HEK293 (cell line): ENCODE measurements at regions not wholly inside any gene's neighbourhood (a gene's known extent, or its start where the extent isn't known, plus 50 kb on each side); places are given as distances from the start of the nearest gene placed in this dataset.

ENCODE experiments used
- CTCF ChIA-PET: fragments of 350-600 bp; formaldehyde crosslinking; extraction: SDS; loops from one replicate; lab custom pipeline; 2021; ENCODE audit warnings: antibody characterized with exemption; lab: Yijun Ruan, JAX
- POLR2A ChIA-PET: fragments of 300-600 bp; formaldehyde crosslinking; extraction: SDS; loops from one replicate; lab custom pipeline; 2020; ENCODE audit warnings: antibody characterized with exemption, inconsistent platforms; lab: Yijun Ruan, JAX
- H3K27ac ChIP-seq: fragments of 200-500 bp; sonication (Bioruptor generic); 2 replicates; pipeline ENCODE4 v1.5.1; 2014; ENCODE audit warnings: low read depth, low read length, control low read depth, inconsistent platforms; ENCODE audit errors: extremely low read depth
- H3K36me3 ChIP-seq, 2 experiments: fragments of 200-500 bp in 1 of 2; sonication (Bioruptor generic) in 1 of 2; 1 replicate in 1 of 2; 2 replicates in 1 of 2; pipeline ENCODE4 v1.5.1; 2014 to 2017; ENCODE audit warnings: inconsistent platforms in 2 of 2, low read length in 2 of 2; ENCODE audit not compliant: control insufficient read depth in 2 of 2, insufficient read depth in 1 of 2
- H3K4me1 ChIP-seq: fragments of 200-500 bp; sonication (Bioruptor generic); 2 replicates; pipeline ENCODE4 v1.5.1; 2014; ENCODE audit warnings: mild to moderate bottlenecking, low read length, inconsistent platforms; ENCODE audit not compliant: control insufficient read depth, insufficient read depth
- H3K4me3 ChIP-seq: 2 replicates; pipeline ENCODE4 v1.5.1; 2011; ENCODE audit warnings: low read depth, mild to moderate bottlenecking, control low read depth, low read length, moderate library complexity
- H3K9me3 ChIP-seq: fragments of 200-500 bp; sonication (Bioruptor generic); 2 replicates; pipeline ENCODE4 v1.5.1; 2014; ENCODE audit warnings: low read depth, low read length, inconsistent platforms; ENCODE audit not compliant: control insufficient read depth, insufficient read depth
- GLI4 ChIP-seq: fragments of 450-650 bp; formaldehyde crosslinking; IDR thresholded peaks from 2 replicates; pipeline ENCODE4 v1.5.1; 2016; ENCODE audit warnings: missing biosample characterization, missing genetic modification characterization
- GLIS1 ChIP-seq: fragments of 450-650 bp; formaldehyde crosslinking; IDR thresholded peaks from 2 replicates; pipeline ENCODE4 v1.5.1; 2016; ENCODE audit warnings: missing biosample characterization, missing genetic modification characterization
- KLF8 ChIP-seq: fragments of 450-650 bp; formaldehyde crosslinking; IDR thresholded peaks from 2 replicates; pipeline ENCODE4 v1.5.1; 2016; ENCODE audit warnings: missing biosample characterization, missing genetic modification characterization
- PRDM1 ChIP-seq: fragments of 450-650 bp; formaldehyde crosslinking; IDR thresholded peaks from 2 replicates; pipeline ENCODE4; 2016; ENCODE audit warnings: missing biosample characterization, missing genetic modification characterization
- SCRT1 ChIP-seq: fragments of 450-650 bp; formaldehyde crosslinking; IDR thresholded peaks from 2 replicates; pipeline ENCODE4 v1.5.1; 2016; ENCODE audit warnings: missing biosample characterization, missing genetic modification characterization, borderline replicate concordance
- SCRT2 ChIP-seq: fragments of 450-650 bp; formaldehyde crosslinking; IDR thresholded peaks from 2 replicates; pipeline ENCODE4 v1.5.1; 2016; ENCODE audit warnings: missing biosample characterization, missing genetic modification characterization
- SP3 ChIP-seq: fragments of 450-650 bp; formaldehyde crosslinking; IDR thresholded peaks from 2 replicates; pipeline ENCODE4 v1.5.1; 2016; ENCODE audit warnings: missing biosample characterization, missing genetic modification characterization
- TRIM28 ChIP-seq: IDR thresholded peaks from 2 replicates; pipeline ENCODE4 v1.6.1; 2011; ENCODE audit warnings: low read length, control low read depth, borderline replicate concordance
- ZFP37 ChIP-seq: fragments of 450-650 bp; formaldehyde crosslinking; IDR thresholded peaks from 2 replicates; pipeline ENCODE4 v1.5.1; 2016; ENCODE audit warnings: missing biosample characterization, missing genetic modification characterization
- ZNF138 ChIP-seq: fragments of 450-650 bp; formaldehyde crosslinking; IDR thresholded peaks from 2 replicates; pipeline ENCODE4 v1.5.1; 2016; ENCODE audit warnings: missing biosample characterization, missing genetic modification characterization, borderline replicate concordance
- ZNF157 ChIP-seq: fragments of 450-650 bp; formaldehyde crosslinking; IDR thresholded peaks from 2 replicates; pipeline ENCODE4 v1.5.1; 2016; ENCODE audit warnings: missing biosample characterization, missing genetic modification characterization
- ZNF169 ChIP-seq: fragments of 450-650 bp; formaldehyde crosslinking; IDR thresholded peaks from 2 replicates; pipeline ENCODE4 v1.5.1; 2016; ENCODE audit warnings: missing biosample characterization, missing genetic modification characterization
- ZNF175 ChIP-seq: fragments of 450-650 bp; formaldehyde crosslinking; IDR thresholded peaks from 2 replicates; pipeline ENCODE4 v1.5.1; 2016; ENCODE audit warnings: missing biosample characterization, missing genetic modification characterization
- ZNF239 ChIP-seq: fragments of 450-650 bp; formaldehyde crosslinking; IDR thresholded peaks from 2 replicates; pipeline ENCODE4 v1.5.1; 2016; ENCODE audit warnings: missing biosample characterization, missing genetic modification characterization
- ZNF24 ChIP-seq: fragments of 450-650 bp; formaldehyde crosslinking; IDR thresholded peaks from 2 replicates; pipeline ENCODE4 v1.5.1; 2016; ENCODE audit warnings: missing biosample characterization, missing genetic modification characterization
- ZNF549 ChIP-seq: fragments of 450-650 bp; IDR thresholded peaks from 2 replicates; pipeline ENCODE4 v1.5.1; 2018; ENCODE audit warnings: missing biosample characterization, missing genetic modification characterization, mild to moderate bottlenecking, inconsistent platforms, moderate library complexity
- ZNF560 ChIP-seq: fragments of 450-650 bp; formaldehyde crosslinking; IDR thresholded peaks from 2 replicates; pipeline ENCODE4 v1.5.1; 2017; ENCODE audit warnings: missing biosample characterization, missing genetic modification characterization, borderline replicate concordance
- ZNF707 ChIP-seq: fragments of 450-650 bp; formaldehyde crosslinking; IDR thresholded peaks from 2 replicates; pipeline ENCODE4 v1.5.1; 2016; ENCODE audit warnings: missing biosample characterization, missing genetic modification characterization
- ZSCAN30 ChIP-seq: fragments of 450-650 bp; IDR thresholded peaks from 2 replicates; pipeline ENCODE4 v1.5.1; 2018; ENCODE audit warnings: missing biosample characterization, mild to moderate bottlenecking, missing genetic modification characterization, moderate library complexity
- TF ChIP-seq, protein P1 (sequence below): fragments of 450-650 bp; formaldehyde crosslinking; IDR thresholded peaks from 2 replicates; pipeline ENCODE4 v1.5.1; 2016; ENCODE audit warnings: missing biosample characterization, missing genetic modification characterization
- TF ChIP-seq, protein P2 (sequence below): fragments of 450-650 bp; formaldehyde crosslinking; IDR thresholded peaks from 2 replicates; pipeline ENCODE4 v1.5.1; 2016; ENCODE audit warnings: missing biosample characterization, missing genetic modification characterization

DNA sequence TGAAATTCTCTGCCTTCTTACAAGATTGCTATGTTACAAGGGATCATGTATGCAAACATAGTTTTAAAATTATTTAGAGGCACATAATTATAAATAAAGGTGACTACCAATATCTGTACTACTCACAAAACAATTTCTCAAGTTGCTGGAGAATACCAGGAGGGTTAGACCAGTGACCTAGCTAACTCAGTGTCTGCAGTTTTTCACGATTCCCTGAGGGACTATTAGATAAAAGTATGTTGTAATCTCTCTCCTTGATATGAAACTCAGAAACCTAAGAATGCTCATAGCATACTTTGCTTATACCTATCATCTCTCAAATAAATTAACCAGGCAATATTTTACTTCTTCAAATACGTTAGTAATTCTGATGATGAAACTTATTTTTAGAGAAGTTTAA, 534.0 kb upstream of the ANKRD30A start:
- ChIA-PET CTCF (no interaction called here), POLR2A (no interaction called here)
- no peaks in the 10 kb centered on the region for H3K9me3 ChIP-seq
- H3K4me1 ChIP-seq: no peaks in the 10 kb centered on the region
- no peaks in the 10 kb centered on the region for H3K36me3 ChIP-seq
- TF ChIP-seq KLF8 (tag by site-specific recombination) (no peak), GLIS1 (tag by site-specific recombination) (no peak), ZNF560 (tag by site-specific recombination) (no peak), ZNF707 (no peak), ZNF138 (tag by site-specific recombination) (no peak), ZNF549 (tag by site-specific recombination) (no peak)
- H3K27ac ChIP-seq: no peak overlapping the region
- no peak overlapping the region for H3K4me3 ChIP-seq

DNA sequence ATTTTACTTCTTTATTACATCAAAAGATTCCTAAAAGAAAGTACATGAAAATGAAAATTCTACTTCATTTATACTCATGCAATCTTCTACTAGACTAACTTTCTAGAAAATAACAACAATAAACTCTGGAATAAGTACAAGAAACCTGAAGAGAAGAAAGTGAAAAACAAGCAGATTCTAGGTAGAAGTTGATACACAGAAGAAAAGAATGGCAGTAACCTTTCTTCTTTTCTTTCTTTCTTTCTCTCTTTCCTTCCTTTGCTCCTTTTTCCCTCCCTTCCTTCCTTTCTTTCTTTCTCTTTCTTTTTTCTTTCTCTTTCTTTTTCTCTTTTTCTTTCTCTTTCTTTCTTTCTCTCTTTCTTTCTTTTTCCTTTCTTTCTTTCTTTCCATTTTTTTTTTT, 541.7 kb upstream of the ANKRD30A start:
- POLR2A ChIA-PET: no interaction called here
- CTCF ChIA-PET: interaction anchor here (0.6 kb wide), 1 partner anchor 38 kb away, joined by 3 read pairs; no protein-coding TSS in a partner anchor
- TF ChIP-seq PRDM1 (tag by site-specific recombination): peak; percentile 67
- no peak for TF ChIP-seq ZNF239 (tag by site-specific recombination)
- no peaks in the 10 kb centered on the region for H3K4me1 ChIP-seq
- H3K36me3 ChIP-seq: no peaks in the 10 kb centered on the region
- H3K27ac ChIP-seq: no peak overlapping the region
- no peak overlapping the region for H3K4me3 ChIP-seq
- no peaks in the 10 kb centered on the region for H3K9me3 ChIP-seq

DNA sequence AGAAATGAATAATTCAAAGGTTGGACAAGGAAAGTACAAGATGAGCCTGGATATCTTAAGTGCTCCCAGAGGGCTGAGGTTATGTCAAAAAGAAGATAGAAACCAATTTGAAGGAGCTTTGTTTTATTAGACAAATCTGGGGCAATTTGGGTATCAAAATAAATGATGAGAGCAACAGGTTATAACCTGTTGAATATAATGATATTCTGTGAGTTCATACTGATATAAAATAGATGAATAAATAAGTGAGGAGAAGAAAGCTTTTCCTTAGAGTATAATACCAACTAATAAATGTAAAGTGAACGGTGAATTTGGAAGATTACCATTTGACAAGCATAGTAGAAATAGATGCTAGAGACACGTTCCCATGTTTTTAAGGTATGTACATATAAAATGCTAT, 544.2 kb upstream of the ANKRD30A start:
- Histone ChIP-seq H3K36me3 (no peaks in the 10 kb centered on the region), H3K27ac (no peak overlapping the region), H3K4me3 (no peak overlapping the region), H3K4me1 (no peaks in the 10 kb centered on the region), H3K9me3 (no peaks in the 10 kb centered on the region)
- TF ChIP-seq ZNF560 (tag by site-specific recombination) (no peak), ZNF175 (tag by site-specific recombination) (no peak), ZSCAN30 (tag by site-specific recombination) (no peak), SP3 (no peak), GLI4 (tag by site-specific recombination) (no peak), ZNF157 (no peak), SCRT2 (tag by site-specific recombination) (peak; percentile 93), ZFP37 (no peak), SCRT1 (tag by site-specific recombination) (peak; percentile 95; the same call in 1 of the 2 replicates), ZNF169 (tag by site-specific recombination) (no peak), ZNF24 (tag by site-specific recombination) (no peak), TRIM28 (no peak)
- TF ChIP-seq, protein P1, sequence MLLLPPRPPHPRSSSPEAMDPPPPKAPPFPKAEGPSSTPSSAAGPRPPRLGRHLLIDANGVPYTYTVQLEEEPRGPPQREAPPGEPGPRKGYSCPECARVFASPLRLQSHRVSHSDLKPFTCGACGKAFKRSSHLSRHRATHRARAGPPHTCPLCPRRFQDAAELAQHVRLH (tag by site-specific recombination): no peak
- TF ChIP-seq, protein P2, sequence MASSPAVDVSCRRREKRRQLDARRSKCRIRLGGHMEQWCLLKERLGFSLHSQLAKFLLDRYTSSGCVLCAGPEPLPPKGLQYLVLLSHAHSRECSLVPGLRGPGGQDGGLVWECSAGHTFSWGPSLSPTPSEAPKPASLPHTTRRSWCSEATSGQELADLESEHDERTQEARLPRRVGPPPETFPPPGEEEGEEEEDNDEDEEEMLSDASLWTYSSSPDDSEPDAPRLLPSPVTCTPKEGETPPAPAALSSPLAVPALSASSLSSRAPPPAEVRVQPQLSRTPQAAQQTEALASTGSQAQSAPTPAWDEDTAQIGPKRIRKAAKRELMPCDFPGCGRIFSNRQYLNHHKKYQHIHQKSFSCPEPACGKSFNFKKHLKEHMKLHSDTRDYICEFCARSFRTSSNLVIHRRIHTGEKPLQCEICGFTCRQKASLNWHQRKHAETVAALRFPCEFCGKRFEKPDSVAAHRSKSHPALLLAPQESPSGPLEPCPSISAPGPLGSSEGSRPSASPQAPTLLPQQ (tag by site-specific recombination): no peak
- ChIA-PET POLR2A (no interaction called here), CTCF (interaction anchor here (0.6 kb wide), 2 partner anchors 274 to 641 kb away, joined by 3 to 5 read pairs; no protein-coding TSS in a partner anchor)
